ELR (cell line): ENCODE measurements at regions not wholly inside any gene's neighbourhood (a gene's known extent, or its start where the extent isn't known, plus 50 kb on each side); places are given as distances from the start of the nearest gene placed in this dataset.

ENCODE experiments used
- DNase-seq: peaks from one replicate; pipeline ENCODE4 v3.0.0-alpha.2; 2015; ENCODE audit warnings: low read depth

GRCh38 chr16:24414534-24414933 lies 124.8 kb upstream of the RBBP6 start:
- DNase-seq = no peak

GRCh38 chr16:24418733-24419132 lies 120.6 kb upstream of the RBBP6 start:
- no peak for DNase-seq

- DNase-seq = no peak
Measured at GRCh38 chr16:24423312-24423711, 116.1 kb upstream of the RBBP6 start.

- DNase-seq = no peak
Measured at GRCh38 chr16:24424364-24424763, 115.0 kb upstream of the RBBP6 start.

GRCh38 chr16:24427840-24428239 lies 111.5 kb upstream of the RBBP6 start:
- DNase-seq = no peak

- no peak for DNase-seq
Measured at GRCh38 chr16:24428756-24429155, 110.6 kb upstream of the RBBP6 start.

- peak; percentile 35 for DNase-seq
Measured at GRCh38 chr16:24430954-24431760, 108.2 kb upstream of the RBBP6 start.

- DNase-seq = no peak
Measured at GRCh38 chr16:24433706-24434105, 105.7 kb upstream of the RBBP6 start.

- no peak for DNase-seq
Measured at GRCh38 chr16:24440306-24440705, 99.1 kb upstream of the RBBP6 start.

GRCh38 chr16:24442631-24443030 lies 96.7 kb upstream of the RBBP6 start:
- DNase-seq = no peak

GRCh38 chr16:24445216-24445615 lies 94.2 kb upstream of the RBBP6 start:
- DNase-seq = no peak

GRCh38 chr16:24446189-24446588 lies 93.2 kb upstream of the RBBP6 start:
- no peak for DNase-seq

GRCh38 chr16:24452724-24453123 lies 86.6 kb upstream of the RBBP6 start:
- DNase-seq = no peak

GRCh38 chr16:24463196-24463945 lies 76.0 kb upstream of the RBBP6 start:
- no peak for DNase-seq

GRCh38 chr16:24471561-24472350 lies 67.6 kb upstream of the RBBP6 start:
- DNase-seq = no peak

GRCh38 chr16:24477492-24477891 lies 61.9 kb upstream of the RBBP6 start:
- no peak for DNase-seq

GRCh38 chr16:24478401-24478800 lies 61.0 kb upstream of the RBBP6 start:
- no peak for DNase-seq

GRCh38 chr16:24482681-24483202 lies 56.6 kb upstream of the RBBP6 start:
- DNase-seq = no peak

GRCh38 chr16:24488045-24488444 lies 51.3 kb upstream of the RBBP6 start:
- DNase-seq = no peak
